Cardiac muscle cell (in vitro differentiated cells and primary cell): ENCODE measurements at regions not wholly inside any gene's neighbourhood (a gene's known extent, or its start where the extent isn't known, plus 50 kb on each side); places are given as distances from the start of the nearest gene placed in this dataset.
"Not testable (repeated sequence)": the region's sequence is repeated elsewhere in the genome, so short reads cannot be mapped to it uniquely, and the experiment has no call there.

Experiments
- DNase-seq, 2 donors: peaks; one replicate each; pipeline versions ENCODE4 v3.0.0 to v3.0.0-alpha.2; 2010 to 2017; ENCODE audit warnings: low read depth in 1 of 2, low spot score in 1 of 2
- H3K27ac ChIP-seq: fragments of 200-600 bp; sonication (generic); 2 replicates; pipeline ENCODE4 v1.5.1; 2016
- H3K27me3 ChIP-seq: fragments of 200-600 bp; sonication (generic); 2 replicates; pipeline ENCODE4 v1.6.0; 2016; ENCODE audit warnings: control low read depth
- H3K36me3 ChIP-seq: fragments of 200-600 bp; sonication (generic); 2 replicates; pipeline ENCODE4 v1.5.1; 2016; ENCODE audit warnings: control low read depth
- H3K4me1 ChIP-seq: fragments of 200-600 bp; sonication (generic); 2 replicates; pipeline ENCODE4 v1.8.1; 2017; ENCODE audit warnings: low read depth, mild to moderate bottlenecking, mixed run types
- H3K4me3 ChIP-seq: fragments of 200-600 bp; sonication (generic); 2 replicates; pipeline ENCODE4 v1.5.1; 2016; ENCODE audit warnings: mild to moderate bottlenecking
- H3K9me3 ChIP-seq: fragments of 200-600 bp; sonication (generic); 2 replicates; pipeline ENCODE4 v1.5.1; 2017; ENCODE audit warnings: low read depth, mild to moderate bottlenecking, control low read depth
- TF ChIP-seq, protein P1 (sequence below): IDR thresholded peaks from 2 replicates; pipeline ENCODE4 v1.5.1; 2012; ENCODE audit warnings: low read depth, mild to moderate bottlenecking, low read length

DNA sequence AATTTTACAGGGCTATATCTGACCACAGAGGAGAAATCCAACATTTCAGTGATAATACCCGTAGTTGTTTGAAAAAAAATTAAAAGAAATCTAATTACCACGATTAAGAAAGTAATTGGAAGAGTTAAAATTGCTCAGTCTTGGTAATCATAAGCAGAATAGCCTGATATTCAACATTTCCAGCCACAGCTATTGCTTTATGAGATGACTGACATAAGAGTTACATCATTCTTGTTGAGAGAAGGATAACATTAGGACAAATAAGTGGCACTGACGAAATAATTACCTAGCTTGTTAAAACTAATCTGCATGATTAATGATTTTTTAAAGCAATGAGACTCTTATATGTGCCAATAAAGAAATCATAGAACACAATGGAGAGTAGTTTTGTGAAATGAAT, 825.0 kb upstream of the GBE1 start:
- Histone ChIP-seq H3K4me3 (no peak overlapping the region), H3K27ac (no peak overlapping the region), H3K4me1 (no peaks in the 10 kb centered on the region), H3K9me3 (no peaks in the 10 kb centered on the region), H3K36me3 (no peaks in the 10 kb centered on the region), H3K27me3 (no peaks in the 10 kb centered on the region)
- TF ChIP-seq, protein P1, sequence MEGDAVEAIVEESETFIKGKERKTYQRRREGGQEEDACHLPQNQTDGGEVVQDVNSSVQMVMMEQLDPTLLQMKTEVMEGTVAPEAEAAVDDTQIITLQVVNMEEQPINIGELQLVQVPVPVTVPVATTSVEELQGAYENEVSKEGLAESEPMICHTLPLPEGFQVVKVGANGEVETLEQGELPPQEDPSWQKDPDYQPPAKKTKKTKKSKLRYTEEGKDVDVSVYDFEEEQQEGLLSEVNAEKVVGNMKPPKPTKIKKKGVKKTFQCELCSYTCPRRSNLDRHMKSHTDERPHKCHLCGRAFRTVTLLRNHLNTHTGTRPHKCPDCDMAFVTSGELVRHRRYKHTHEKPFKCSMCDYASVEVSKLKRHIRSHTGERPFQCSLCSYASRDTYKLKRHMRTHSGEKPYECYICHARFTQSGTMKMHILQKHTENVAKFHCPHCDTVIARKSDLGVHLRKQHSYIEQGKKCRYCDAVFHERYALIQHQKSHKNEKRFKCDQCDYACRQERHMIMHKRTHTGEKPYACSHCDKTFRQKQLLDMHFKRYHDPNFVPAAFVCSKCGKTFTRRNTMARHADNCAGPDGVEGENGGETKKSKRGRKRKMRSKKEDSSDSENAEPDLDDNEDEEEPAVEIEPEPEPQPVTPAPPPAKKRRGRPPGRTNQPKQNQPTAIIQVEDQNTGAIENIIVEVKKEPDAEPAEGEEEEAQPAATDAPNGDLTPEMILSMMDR = no peak
- no peak for DNase-seq

DNA sequence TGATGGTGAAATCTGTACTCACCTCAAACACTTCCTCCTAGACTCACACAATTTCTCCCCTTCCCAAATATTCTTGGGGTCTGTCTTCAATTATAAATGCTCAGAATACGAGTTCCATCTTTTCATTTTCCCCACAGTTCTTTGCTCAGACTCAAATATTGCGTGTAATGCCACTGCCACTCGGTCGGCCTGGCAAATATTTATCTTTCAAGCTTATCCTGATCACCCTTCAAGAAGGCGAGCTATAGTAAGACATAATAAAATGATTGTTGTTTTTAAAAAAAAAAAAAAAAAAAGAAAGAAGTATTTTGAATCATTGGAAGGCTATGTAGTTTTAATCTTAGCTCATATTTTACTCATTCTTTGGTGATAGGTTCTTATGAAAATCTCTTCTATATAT, 824.6 kb upstream of the GBE1 start:
- not testable (repeated sequence) for H3K9me3 ChIP-seq, H3K27me3 ChIP-seq, DNase-seq, H3K4me1 ChIP-seq, H3K36me3 ChIP-seq, H3K4me3 ChIP-seq, H3K27ac ChIP-seq

DNA sequence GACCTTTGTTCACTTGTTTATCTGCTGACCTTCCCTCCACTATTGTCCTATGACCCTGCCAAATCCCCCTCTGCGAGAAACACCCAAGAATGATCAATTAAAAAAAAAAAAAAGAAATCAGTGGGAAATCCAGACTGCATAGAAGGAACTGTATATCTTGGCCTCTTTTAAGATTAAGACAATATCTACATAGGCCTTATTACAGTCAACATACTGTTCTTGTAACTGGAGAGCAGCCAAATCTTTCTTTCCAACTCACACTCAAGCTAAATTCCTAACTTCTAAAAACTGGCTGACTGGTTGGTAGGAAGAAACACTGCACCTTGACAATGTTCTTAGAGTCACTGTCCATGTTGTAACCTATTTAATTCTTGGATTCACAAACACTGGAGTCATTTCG, 824.1 kb upstream of the GBE1 start:
- DNase-seq, H3K27ac ChIP-seq, H3K27me3 ChIP-seq, H3K4me1 ChIP-seq, H3K4me3 ChIP-seq, H3K36me3 ChIP-seq, H3K9me3 ChIP-seq: not testable (repeated sequence)

DNA sequence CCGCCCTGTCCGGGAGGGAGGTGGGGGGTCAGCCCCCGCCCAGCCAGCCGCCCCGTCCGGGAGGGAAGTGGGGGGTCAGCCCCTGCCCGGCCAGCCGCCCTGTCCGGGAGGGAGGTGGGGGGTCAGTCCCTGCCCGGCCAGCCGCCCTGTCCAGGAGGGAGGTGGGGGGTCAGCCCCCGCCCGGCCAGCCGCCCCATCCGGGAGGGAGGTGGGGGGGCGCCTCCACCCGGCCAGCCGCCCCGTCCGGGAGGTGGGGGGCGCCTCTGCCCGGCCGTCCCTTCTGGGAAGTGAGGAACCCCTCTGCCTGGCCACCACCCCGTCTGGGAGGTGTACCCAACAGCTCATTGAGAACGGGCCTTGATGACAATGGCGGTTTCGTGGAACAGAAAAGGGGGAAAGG, 823.4 kb upstream of the GBE1 start:
- H3K27me3 ChIP-seq, H3K36me3 ChIP-seq, H3K4me3 ChIP-seq, DNase-seq, H3K9me3 ChIP-seq, H3K27ac ChIP-seq, H3K4me1 ChIP-seq: not testable (repeated sequence)

DNA sequence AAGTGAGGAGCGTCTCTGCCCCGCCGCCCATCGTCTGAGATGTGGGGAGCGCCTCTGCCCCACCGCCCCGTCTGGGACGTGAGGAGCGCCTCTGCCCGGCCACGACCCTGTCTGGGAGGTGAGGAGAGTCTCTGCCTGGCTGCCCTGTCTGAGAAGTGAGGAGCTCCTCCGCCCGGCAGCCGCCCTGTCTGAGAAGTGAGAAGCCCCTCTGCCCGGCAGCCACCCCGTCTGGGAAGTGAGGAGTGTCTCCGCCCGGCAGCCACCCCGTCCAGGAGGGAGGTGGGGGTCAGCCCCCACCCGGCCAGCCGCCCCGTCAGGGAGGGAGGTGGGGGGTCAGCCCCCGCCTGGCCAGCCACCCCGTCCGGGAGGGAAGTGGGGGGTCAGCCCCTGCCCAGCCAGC, 823.0 kb upstream of the GBE1 start:
- DNase-seq, H3K9me3 ChIP-seq, H3K36me3 ChIP-seq, H3K4me3 ChIP-seq, H3K4me1 ChIP-seq, H3K27me3 ChIP-seq, H3K27ac ChIP-seq: not testable (repeated sequence)

DNA sequence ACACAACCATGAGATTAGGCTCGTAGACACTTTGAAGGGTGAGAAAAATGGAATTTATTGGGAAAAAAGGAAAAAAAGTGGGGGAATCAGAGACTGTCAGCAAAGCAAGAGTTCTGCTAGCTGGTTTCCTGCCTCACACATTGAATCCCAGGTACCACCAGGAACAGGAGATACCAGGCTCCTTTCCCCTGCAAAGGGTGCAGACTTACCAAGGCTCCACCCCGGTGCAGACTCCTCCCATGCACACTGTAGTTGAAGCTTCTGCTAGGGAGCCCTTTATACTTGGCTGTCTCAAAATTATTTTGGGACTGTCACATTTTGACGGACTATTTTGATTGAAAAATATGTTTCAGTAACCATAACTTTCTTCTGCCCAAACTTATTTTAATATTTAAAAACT, 819.9 kb upstream of the GBE1 start:
- no peaks in the 10 kb centered on the region for H3K4me1 ChIP-seq
- DNase-seq = no peak
- H3K27ac ChIP-seq = no peak overlapping the region
- H3K27me3 ChIP-seq = no peaks in the 10 kb centered on the region
- H3K9me3 ChIP-seq = no peaks in the 10 kb centered on the region
- no peaks in the 10 kb centered on the region for H3K36me3 ChIP-seq
- TF ChIP-seq, protein P1 = no peak
- H3K4me3 ChIP-seq = no peak overlapping the region

DNA sequence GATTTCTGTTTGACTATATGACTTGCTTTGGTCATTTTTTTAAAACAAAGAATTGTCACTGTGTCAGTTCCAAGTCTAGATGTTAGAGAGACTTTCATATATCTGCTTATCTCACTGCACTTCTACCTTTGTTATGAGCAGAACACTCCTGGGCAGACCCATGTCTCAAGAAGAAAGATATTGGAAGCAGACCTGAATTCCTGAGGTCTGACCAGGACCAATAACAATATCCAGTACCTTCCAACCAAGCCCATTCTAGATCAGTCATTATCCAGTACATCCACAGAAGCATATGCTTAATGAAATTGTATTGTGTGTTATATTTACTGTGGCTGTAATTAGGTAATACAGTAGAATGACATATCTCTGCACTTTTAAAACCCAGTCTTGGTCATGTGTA, 811.3 kb upstream of the GBE1 start:
- Histone ChIP-seq H3K4me1 (no peaks in the 10 kb centered on the region), H3K36me3 (no peaks in the 10 kb centered on the region), H3K27me3 (no peaks in the 10 kb centered on the region), H3K27ac (no peak overlapping the region), H3K4me3 (no peak overlapping the region), H3K9me3 (no peaks in the 10 kb centered on the region)
- DNase-seq = no peak
- TF ChIP-seq, protein P1 = no peak

DNA sequence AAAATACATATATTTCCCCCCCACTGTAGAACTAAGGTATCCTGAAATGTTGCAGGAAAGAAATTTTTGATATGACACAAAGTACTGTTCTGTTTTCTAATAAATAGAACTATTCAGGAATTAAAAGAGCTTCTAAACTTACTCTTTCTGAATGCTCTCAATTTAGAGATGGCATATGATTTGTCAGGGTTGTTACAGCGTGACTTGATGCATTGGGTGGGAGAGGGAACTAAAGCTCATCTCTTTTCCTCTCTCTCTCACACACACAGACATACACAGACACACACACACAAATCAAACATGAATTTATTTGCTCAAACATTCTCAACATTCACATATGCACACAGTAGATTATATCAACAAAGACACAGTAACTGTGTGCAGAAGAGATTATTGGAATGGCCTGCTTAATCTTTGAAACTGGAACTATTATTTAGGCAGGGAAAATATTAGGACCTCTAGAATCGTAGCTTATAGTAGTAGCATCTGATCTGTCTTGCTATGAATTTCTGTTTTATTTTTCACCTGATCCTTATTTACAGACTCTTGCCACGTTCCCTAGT, 807.4 kb upstream of the GBE1 start:
- no peak for DNase-seq
- H3K4me1 ChIP-seq = no peaks in the 10 kb centered on the region
- TF ChIP-seq, protein P1 = no peak
- no peak overlapping the region for H3K4me3 ChIP-seq
- H3K9me3 ChIP-seq = no peaks in the 10 kb centered on the region
- no peak overlapping the region for H3K27ac ChIP-seq
- no peaks in the 10 kb centered on the region for H3K27me3 ChIP-seq
- H3K36me3 ChIP-seq = no peaks in the 10 kb centered on the region
